ENCODE measurements at regions not wholly inside any gene's neighbourhood (a gene's known extent, or its start where the extent isn't known, plus 50 kb on each side); places are given as distances from the start of the nearest gene placed in this dataset.

GRCh38 chr6:4561773-4562400 is 214.3 kb upstream of the CDYL start:
- Mint-ChIP-seq H3K4me1 (no peaks in the 10 kb centered on the region), H3K27me3 (peaks cover 3% of the 10 kb centered on the region), H3K4me3 (no peak overlapping the region), H3K9me3 (no peaks in the 10 kb centered on the region), H3K36me3 (no peaks in the 10 kb centered on the region), H3K27ac (no peak overlapping the region)
- DNase-seq = no peak

- no peak overlapping the region for H3K4me3 Mint-ChIP-seq
- H3K4me1 Mint-ChIP-seq = no peaks in the 10 kb centered on the region
- no peaks in the 10 kb centered on the region for H3K9me3 Mint-ChIP-seq
- no peaks in the 10 kb centered on the region for H3K36me3 Mint-ChIP-seq
- H3K27me3 Mint-ChIP-seq = no peaks in the 10 kb centered on the region
- H3K27ac Mint-ChIP-seq = no peak overlapping the region
- no peak for DNase-seq
Measured at GRCh38 chr6:4561078-4561435, 215.1 kb upstream of the CDYL start.

GRCh38 chr6:4560221-4561077 is 215.8 kb upstream of the CDYL start:
- H3K9me3 Mint-ChIP-seq = no peaks in the 10 kb centered on the region
- no peaks in the 10 kb centered on the region for H3K27me3 Mint-ChIP-seq
- H3K4me3 Mint-ChIP-seq = no peak overlapping the region
- H3K36me3 Mint-ChIP-seq = no peaks in the 10 kb centered on the region
- no peaks in the 10 kb centered on the region for H3K4me1 Mint-ChIP-seq
- DNase-seq = no peak
- H3K27ac Mint-ChIP-seq = no peak overlapping the region

- DNase-seq = no peak
- no peak overlapping the region for H3K4me3 Mint-ChIP-seq
- no peaks in the 10 kb centered on the region for H3K27me3 Mint-ChIP-seq
- H3K27ac Mint-ChIP-seq = no peak overlapping the region
- H3K36me3 Mint-ChIP-seq = no peaks in the 10 kb centered on the region
- H3K9me3 Mint-ChIP-seq = no peaks in the 10 kb centered on the region
- no peaks in the 10 kb centered on the region for H3K4me1 Mint-ChIP-seq
Measured at GRCh38 chr6:4559281-4559875, 216.8 kb upstream of the CDYL start.

- Mint-ChIP-seq H3K27ac (no peak overlapping the region), H3K4me3 (no peak overlapping the region), H3K27me3 (peaks cover 21% of the 10 kb centered on the region), H3K9me3 (no peaks in the 10 kb centered on the region), H3K36me3 (no peaks in the 10 kb centered on the region), H3K4me1 (no peaks in the 10 kb centered on the region)
- DNase-seq = no peak
Measured at GRCh38 chr6:4554645-4555044, 221.6 kb upstream of the CDYL start.

GRCh38 chr6:4553387-4553786 is 222.8 kb upstream of the CDYL start:
- Mint-ChIP-seq H3K9me3 (no peaks in the 10 kb centered on the region), H3K27ac (no peak overlapping the region), H3K4me1 (no peaks in the 10 kb centered on the region), H3K36me3 (no peaks in the 10 kb centered on the region), H3K4me3 (no peak overlapping the region), H3K27me3 (peaks cover 21% of the 10 kb centered on the region)
- DNase-seq = no peak

GRCh38 chr6:4550227-4550597 is 226.0 kb upstream of the CDYL start:
- Mint-ChIP-seq H3K4me3 (no peak overlapping the region), H3K4me1 (no peaks in the 10 kb centered on the region), H3K27ac (no peak overlapping the region), H3K36me3 (no peaks in the 10 kb centered on the region), H3K27me3 (peaks cover 26% of the 10 kb centered on the region), H3K9me3 (no peaks in the 10 kb centered on the region)
- no peak for DNase-seq

GRCh38 chr6:4549556-4550226 is 226.5 kb upstream of the CDYL start:
- no peak overlapping the region for H3K4me3 Mint-ChIP-seq
- no peaks in the 10 kb centered on the region for H3K36me3 Mint-ChIP-seq
- no peaks in the 10 kb centered on the region for H3K9me3 Mint-ChIP-seq
- H3K4me1 Mint-ChIP-seq = no peaks in the 10 kb centered on the region
- DNase-seq = no peak
- H3K27ac Mint-ChIP-seq = no peak overlapping the region
- peaks cover 26% of the 10 kb centered on the region for H3K27me3 Mint-ChIP-seq

- no peak overlapping the region for H3K4me3 Mint-ChIP-seq
- no peaks in the 10 kb centered on the region for H3K36me3 Mint-ChIP-seq
- H3K27ac Mint-ChIP-seq = no peak overlapping the region
- no peak for DNase-seq
- no peaks in the 10 kb centered on the region for H3K4me1 Mint-ChIP-seq
- H3K27me3 Mint-ChIP-seq = peaks cover 9% of the 10 kb centered on the region
- H3K9me3 Mint-ChIP-seq = no peaks in the 10 kb centered on the region
Measured at GRCh38 chr6:4545893-4546292, 230.3 kb upstream of the CDYL start.

GRCh38 chr6:4543596-4543995 is 232.6 kb upstream of the CDYL start:
- Mint-ChIP-seq H3K4me3 (no peak overlapping the region), H3K27me3 (peaks cover 9% of the 10 kb centered on the region), H3K36me3 (no peaks in the 10 kb centered on the region), H3K27ac (no peak overlapping the region), H3K9me3 (no peaks in the 10 kb centered on the region), H3K4me1 (no peaks in the 10 kb centered on the region)
- DNase-seq = no peak

- no peak overlapping the region for H3K4me3 Mint-ChIP-seq
- H3K4me1 Mint-ChIP-seq = no peaks in the 10 kb centered on the region
- no peaks in the 10 kb centered on the region for H3K36me3 Mint-ChIP-seq
Measured at GRCh38 chr6:4533576-4533975, 242.6 kb upstream of the CDYL start.

GRCh38 chr6:4531406-4531805 is 244.8 kb upstream of the CDYL start:
- Mint-ChIP-seq H3K9me3 (peaks cover 27% of the 10 kb centered on the region), H3K36me3 (no peaks in the 10 kb centered on the region), H3K4me3 (no peak overlapping the region), H3K27ac (no peak overlapping the region), H3K27me3 (peaks cover 46% of the 10 kb centered on the region), H3K4me1 (no peaks in the 10 kb centered on the region)
- DNase-seq = no peak

More at GRCh38 chr6:4533576-4533975, 242.6 kb upstream of the CDYL start:
- H3K9me3 Mint-ChIP-seq = peaks cover 21% of the 10 kb centered on the region
- DNase-seq = no peak
- peaks cover 50% of the 10 kb centered on the region for H3K27me3 Mint-ChIP-seq
- H3K27ac Mint-ChIP-seq = no peak overlapping the region

- Mint-ChIP-seq H3K27ac (no peak overlapping the region), H3K4me1 (no peaks in the 10 kb centered on the region), H3K4me3 (no peak overlapping the region), H3K27me3 (peaks cover 55% of the 10 kb centered on the region), H3K9me3 (peaks cover 4% of the 10 kb centered on the region), H3K36me3 (no peaks in the 10 kb centered on the region)
- no peak for DNase-seq
Measured at GRCh38 chr6:4522453-4522852, 253.8 kb upstream of the CDYL start.

- no peaks in the 10 kb centered on the region for H3K4me1 Mint-ChIP-seq
- H3K27me3 Mint-ChIP-seq = peaks cover 41% of the 10 kb centered on the region
Measured at GRCh38 chr6:4521070-4521469, 255.1 kb upstream of the CDYL start.

GRCh38 chr6:4518506-4518905 is 257.7 kb upstream of the CDYL start:
- Mint-ChIP-seq H3K27me3 (peaks cover 28% of the 10 kb centered on the region), H3K36me3 (no peaks in the 10 kb centered on the region), H3K27ac (no peak overlapping the region), H3K9me3 (peaks cover 2% of the 10 kb centered on the region), H3K4me3 (no peak overlapping the region), H3K4me1 (no peaks in the 10 kb centered on the region)
- no peak for DNase-seq

More at GRCh38 chr6:4521070-4521469, 255.1 kb upstream of the CDYL start:
- Mint-ChIP-seq H3K9me3 (peaks cover 2% of the 10 kb centered on the region), H3K27ac (no peak overlapping the region), H3K36me3 (no peaks in the 10 kb centered on the region), H3K4me3 (no peak overlapping the region)
- DNase-seq = no peak
